SK-N-SH (cell line): ENCODE measurements at regions not wholly inside any gene's neighbourhood (a gene's known extent, or its start where the extent isn't known, plus 50 kb on each side); places are given as distances from the start of the nearest gene placed in this dataset.

Source experiments
- POLR2AphosphoS5 ChIP-seq: IDR thresholded peaks from 2 replicates; pipeline ENCODE4 v1.6.1; 2012; ENCODE audit warnings: low read depth, low read length
- TF ChIP-seq, protein P1 (sequence below): fragments of 200-600 bp; sonication (generic); IDR thresholded peaks from 2 replicates; pipeline ENCODE4 v1.6.1; 2017; ENCODE audit warnings: antibody characterized with exemption, mild to moderate bottlenecking, moderate library complexity

DNA sequence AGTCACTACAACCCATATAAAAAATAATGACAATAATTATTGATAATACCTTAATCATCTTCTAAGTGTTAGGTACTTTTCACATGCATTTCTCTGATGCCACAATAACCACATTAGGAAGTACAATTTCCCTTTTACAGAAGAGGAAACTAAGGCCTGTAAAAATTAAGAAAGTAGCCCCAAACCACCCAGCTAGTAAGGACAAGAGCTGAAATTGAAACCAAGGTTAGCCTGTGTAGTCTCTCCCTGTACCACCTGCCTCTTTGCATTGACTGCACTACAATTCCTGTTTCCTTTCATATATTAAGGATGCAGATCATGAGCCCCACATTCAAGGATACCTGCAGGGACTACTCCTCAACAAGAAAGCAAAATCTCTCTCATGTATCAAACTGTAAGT lies 288.8 kb downstream of the GPATCH2 start:
- TF ChIP-seq, protein P1, sequence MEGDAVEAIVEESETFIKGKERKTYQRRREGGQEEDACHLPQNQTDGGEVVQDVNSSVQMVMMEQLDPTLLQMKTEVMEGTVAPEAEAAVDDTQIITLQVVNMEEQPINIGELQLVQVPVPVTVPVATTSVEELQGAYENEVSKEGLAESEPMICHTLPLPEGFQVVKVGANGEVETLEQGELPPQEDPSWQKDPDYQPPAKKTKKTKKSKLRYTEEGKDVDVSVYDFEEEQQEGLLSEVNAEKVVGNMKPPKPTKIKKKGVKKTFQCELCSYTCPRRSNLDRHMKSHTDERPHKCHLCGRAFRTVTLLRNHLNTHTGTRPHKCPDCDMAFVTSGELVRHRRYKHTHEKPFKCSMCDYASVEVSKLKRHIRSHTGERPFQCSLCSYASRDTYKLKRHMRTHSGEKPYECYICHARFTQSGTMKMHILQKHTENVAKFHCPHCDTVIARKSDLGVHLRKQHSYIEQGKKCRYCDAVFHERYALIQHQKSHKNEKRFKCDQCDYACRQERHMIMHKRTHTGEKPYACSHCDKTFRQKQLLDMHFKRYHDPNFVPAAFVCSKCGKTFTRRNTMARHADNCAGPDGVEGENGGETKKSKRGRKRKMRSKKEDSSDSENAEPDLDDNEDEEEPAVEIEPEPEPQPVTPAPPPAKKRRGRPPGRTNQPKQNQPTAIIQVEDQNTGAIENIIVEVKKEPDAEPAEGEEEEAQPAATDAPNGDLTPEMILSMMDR, result no peak
- no peak for TF ChIP-seq POLR2AphosphoS5
